Tibial nerve (tissue), 4 donors: ENCODE measurements at regions not wholly inside any gene's neighbourhood (a gene's known extent, or its start where the extent isn't known, plus 50 kb on each side); places are given as distances from the start of the nearest gene placed in this dataset.

Source experiments
- EP300 ChIP-seq, 2 donors: sonication (generic); formaldehyde crosslinking; IDR thresholded peaks; one replicate each; pipeline ENCODE4 v1.6.1; 2017; ENCODE audit warnings: antibody characterized with exemption in 2 of 2, mild to moderate bottlenecking in 1 of 2
- POLR2A ChIP-seq, 2 donors: fragments of 450-650 bp; IDR thresholded peaks; one replicate each; pipeline ENCODE4 v1.6.1; 2017; ENCODE audit warnings: antibody characterized with exemption in 2 of 2, mild to moderate bottlenecking in 2 of 2, moderate library complexity in 2 of 2
- TF ChIP-seq, protein P1 (sequence below), 5 experiments: fragments of 200-600 bp in 3 of 5; fragments of 450-650 bp in 2 of 5; sonication (generic) in 3 of 5; IDR thresholded peaks; one replicate each; pipeline ENCODE4 v1.5.1; 2016 to 2019; ENCODE audit warnings: antibody characterized with exemption in 5 of 5, mild to moderate bottlenecking in 3 of 5, moderate library complexity in 2 of 5

DNA sequence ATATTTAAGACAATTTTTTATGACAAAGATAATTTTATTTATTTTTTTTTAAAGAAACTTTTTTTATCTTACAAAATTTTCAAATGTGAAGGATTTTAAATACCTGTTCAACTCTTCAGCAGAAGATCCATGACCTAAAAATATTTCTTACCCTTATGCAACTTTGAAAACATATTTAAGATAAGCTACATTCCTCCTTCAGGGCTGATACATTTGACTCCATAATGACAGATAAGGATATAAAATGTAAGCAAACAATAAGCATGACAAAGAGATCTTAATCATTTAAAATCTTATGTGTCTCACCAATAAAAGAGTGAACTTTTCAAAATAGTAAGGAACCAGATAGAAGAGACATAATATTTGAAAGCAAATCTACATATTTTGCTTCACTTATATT lies 1138.2 kb upstream of the CDH18 start:
- TF ChIP-seq, protein P1, sequence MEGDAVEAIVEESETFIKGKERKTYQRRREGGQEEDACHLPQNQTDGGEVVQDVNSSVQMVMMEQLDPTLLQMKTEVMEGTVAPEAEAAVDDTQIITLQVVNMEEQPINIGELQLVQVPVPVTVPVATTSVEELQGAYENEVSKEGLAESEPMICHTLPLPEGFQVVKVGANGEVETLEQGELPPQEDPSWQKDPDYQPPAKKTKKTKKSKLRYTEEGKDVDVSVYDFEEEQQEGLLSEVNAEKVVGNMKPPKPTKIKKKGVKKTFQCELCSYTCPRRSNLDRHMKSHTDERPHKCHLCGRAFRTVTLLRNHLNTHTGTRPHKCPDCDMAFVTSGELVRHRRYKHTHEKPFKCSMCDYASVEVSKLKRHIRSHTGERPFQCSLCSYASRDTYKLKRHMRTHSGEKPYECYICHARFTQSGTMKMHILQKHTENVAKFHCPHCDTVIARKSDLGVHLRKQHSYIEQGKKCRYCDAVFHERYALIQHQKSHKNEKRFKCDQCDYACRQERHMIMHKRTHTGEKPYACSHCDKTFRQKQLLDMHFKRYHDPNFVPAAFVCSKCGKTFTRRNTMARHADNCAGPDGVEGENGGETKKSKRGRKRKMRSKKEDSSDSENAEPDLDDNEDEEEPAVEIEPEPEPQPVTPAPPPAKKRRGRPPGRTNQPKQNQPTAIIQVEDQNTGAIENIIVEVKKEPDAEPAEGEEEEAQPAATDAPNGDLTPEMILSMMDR (IDR thresholded peaks at IDR 0.05) = no peak
- TF ChIP-seq POLR2A (IDR thresholded peaks at IDR 0.05) (no peak), EP300 (IDR thresholded peaks at IDR 0.05) (no peak)
